IMR-90 (cell line): ENCODE measurements at regions not wholly inside any gene's neighbourhood (a gene's known extent, or its start where the extent isn't known, plus 50 kb on each side); places are given as distances from the start of the nearest gene placed in this dataset.

Source experiments
- ATAC-seq: fragments of 200-7000 bp; cut with Tn5 transposase; 2 replicates; pipeline ENCODE4 v1.9.1; 2020; ENCODE audit warnings: low read depth, mild to moderate bottlenecking, moderate library complexity
- BruUV-seq: library from RNA; stranded (reverse); fragments of 400-500 nt; replicated peaks from 2 replicates; lab custom pipeline; 2021; lab: Mats Ljungman, UMichigan
- CTCF ChIA-PET: fragments of 300-600 bp; formaldehyde crosslinking; extraction: SDS; loops from one replicate; lab custom pipeline; 2021; ENCODE audit warnings: antibody characterized with exemption; lab: Yijun Ruan, JAX
- POLR2A ChIA-PET: fragments of 300-600 bp; sonication (Branson Sonifier 250); formaldehyde crosslinking; loops from one replicate; lab custom pipeline; 2022; ENCODE audit warnings: antibody characterized with exemption; ENCODE audit not compliant: unreplicated experiment; lab: Charles Lee
- DNase-seq: peaks from one replicate; pipeline ENCODE4 v3.0.0; 2013
- H2AFZ ChIP-seq: replicated peaks from 2 replicates; pipeline ENCODE3; 2013; ENCODE audit warnings: low read length, mild to moderate bottlenecking; ENCODE audit not compliant: poor library complexity
- H2AK5ac ChIP-seq: 2 replicates; pipeline ENCODE4 v1.6.1; 2013; ENCODE audit warnings: low read depth, low read length, inconsistent platforms
- H2AK9ac ChIP-seq: replicated peaks from 2 replicates; pipeline ENCODE3; 2013; ENCODE audit warnings: mild to moderate bottlenecking, low read depth, low read length, moderate library complexity; ENCODE audit not compliant: poor library complexity
- H2BK120ac ChIP-seq: 2 replicates; pipeline ENCODE4 v1.6.1; 2013; ENCODE audit warnings: low read depth, low read length, inconsistent platforms
- H2BK15ac ChIP-seq: 3 replicates; pipeline ENCODE4 v1.6.1; 2013; ENCODE audit warnings: low read depth, low read length, inconsistent platforms
- H2BK20ac ChIP-seq: 2 replicates; pipeline ENCODE4 v1.6.1; 2013; ENCODE audit warnings: low read depth, mild to moderate bottlenecking, inconsistent platforms, low read length, moderate library complexity
- H2BK5ac ChIP-seq: 2 replicates; pipeline ENCODE4 v1.6.1; 2013; ENCODE audit warnings: mild to moderate bottlenecking, low read depth, low read length, inconsistent platforms; ENCODE audit not compliant: poor library complexity, severe bottlenecking
- H3K14ac ChIP-seq: replicated peaks from 2 replicates; pipeline ENCODE4 v1.6.1; 2013; ENCODE audit warnings: low read depth, low read length, inconsistent platforms
- H3K18ac ChIP-seq: 2 replicates; pipeline ENCODE4 v1.6.1; 2013; ENCODE audit warnings: low read depth, low read length, control low read depth
- H3K23ac ChIP-seq: 2 replicates; pipeline ENCODE4 v1.6.1; 2013; ENCODE audit warnings: low read depth, low read length, inconsistent platforms
- H3K27ac ChIP-seq: 2 replicates; pipeline ENCODE4 v1.5.1; 2013; ENCODE audit warnings: mild to moderate bottlenecking, control low read depth, low read length; ENCODE audit not compliant: insufficient read depth
- H3K27me3 ChIP-seq: 2 replicates; pipeline ENCODE4 v1.6.1; 2013; ENCODE audit warnings: low read length; ENCODE audit not compliant: control insufficient read depth, insufficient read depth
- H3K36me3 ChIP-seq: 2 replicates; pipeline ENCODE4 v1.6.1; 2013; ENCODE audit warnings: low read length, mixed read lengths; ENCODE audit not compliant: control insufficient read depth, insufficient read depth
- H3K4ac ChIP-seq: 2 replicates; pipeline ENCODE4 v1.6.1; 2013; ENCODE audit warnings: low read depth, low read length, inconsistent platforms
- H3K4me1 ChIP-seq: 2 replicates; pipeline ENCODE4 v1.6.1; 2013; ENCODE audit warnings: low read length, mixed read lengths; ENCODE audit not compliant: control insufficient read depth, insufficient read depth
- H3K4me2 ChIP-seq: 2 replicates; pipeline ENCODE4 v1.6.1; 2013; ENCODE audit warnings: low read depth, mild to moderate bottlenecking, control low read depth, low read length, moderate library complexity
- H3K4me3 ChIP-seq: 2 replicates; pipeline ENCODE4 v1.5.1; 2013; ENCODE audit warnings: low read depth, mild to moderate bottlenecking, control low read depth, low read length, moderate library complexity; ENCODE audit not compliant: insufficient read depth
- H3K56ac ChIP-seq: 2 replicates; pipeline ENCODE4 v1.6.1; 2013; ENCODE audit warnings: low read length, inconsistent platforms; ENCODE audit not compliant: insufficient read depth; ENCODE audit errors: extremely low read depth
- H3K79me1 ChIP-seq, 2 experiments: 2 replicates each; pipeline ENCODE4 v1.6.1; 2013; ENCODE audit warnings: low read length in 2 of 2, inconsistent platforms in 1 of 2, low read depth in 1 of 2
- H3K9ac ChIP-seq: 2 replicates; pipeline ENCODE4 v1.6.1; 2013; ENCODE audit warnings: low read depth, low read length, control low read depth
- H3K9me1 ChIP-seq: 2 replicates; pipeline ENCODE4 v1.6.1; 2013; ENCODE audit warnings: low read length, inconsistent platforms; ENCODE audit not compliant: insufficient read depth
- H3K9me3 ChIP-seq: 2 replicates; pipeline ENCODE4 v1.6.1; 2013; ENCODE audit warnings: low read length; ENCODE audit not compliant: control insufficient read depth, insufficient read depth
- H4K20me1 ChIP-seq: 2 replicates; pipeline ENCODE4 v1.6.1; 2013; ENCODE audit warnings: low read length, inconsistent platforms; ENCODE audit not compliant: insufficient read depth
- H4K5ac ChIP-seq: 2 replicates; pipeline ENCODE4 v1.6.1; 2013; ENCODE audit warnings: mild to moderate bottlenecking, low read depth, low read length, control low read depth
- H4K8ac ChIP-seq, 2 experiments: 2 replicates each; pipeline ENCODE4 v1.6.1; 2013; ENCODE audit warnings: low read depth in 2 of 2, low read length in 2 of 2, control low read depth in 1 of 2, inconsistent platforms in 1 of 2
- H4K91ac ChIP-seq: 2 replicates; pipeline ENCODE4 v1.6.1; 2013; ENCODE audit warnings: low read depth, low read length, inconsistent platforms; ENCODE audit not compliant: insufficient read depth
- BHLHE40 ChIP-seq: fragments of 150-350 bp; IDR thresholded peaks from 2 replicates; pipeline ENCODE4 v1.6.1; 2016; ENCODE audit warnings: mild to moderate bottlenecking, low read depth, low read length
- CEBPB ChIP-seq: IDR thresholded peaks from 2 replicates; pipeline ENCODE4 v1.6.1; 2012; ENCODE audit warnings: low read depth, low read length, improper control_type of control experiment
- CHD1 ChIP-seq: IDR thresholded peaks from 2 replicates; pipeline ENCODE4 v1.6.1; 2012; ENCODE audit warnings: low read depth, low read length, improper control_type of control experiment
- CTCF ChIP-seq: conservative IDR thresholded peaks from 2 replicates; pipeline ENCODE4 v1.5.1; 2012; ENCODE audit warnings: mild to moderate bottlenecking, low read depth, low read length, improper control_type of control experiment
- FOS ChIP-seq: fragments of 150-350 bp; IDR thresholded peaks from 2 replicates; pipeline ENCODE4 v1.6.1; 2016; ENCODE audit warnings: low read depth, low read length
- MAFK ChIP-seq: IDR thresholded peaks from 2 replicates; pipeline ENCODE4 v1.6.1; 2012; ENCODE audit warnings: low read depth, low read length, improper control_type of control experiment
- MAZ ChIP-seq: IDR thresholded peaks from 2 replicates; pipeline ENCODE4 v1.6.1; 2012; ENCODE audit warnings: low read depth, mild to moderate bottlenecking, low read length, improper control_type of control experiment, moderate library complexity, borderline replicate concordance
- MXI1 ChIP-seq: IDR thresholded peaks from 2 replicates; pipeline ENCODE4 v1.6.1; 2012; ENCODE audit warnings: low read depth, mild to moderate bottlenecking, low read length, moderate library complexity, borderline replicate concordance
- NFE2L2 ChIP-seq: fragments of 150-350 bp; IDR thresholded peaks from 2 replicates; pipeline ENCODE4 v1.6.1; 2016; ENCODE audit warnings: low read depth, mild to moderate bottlenecking, low read length
- POLR2A ChIP-seq: IDR thresholded peaks from 2 replicates; pipeline ENCODE4 v1.6.1; 2012; ENCODE audit warnings: mild to moderate bottlenecking, low read depth, low read length
- RAD21 ChIP-seq: IDR thresholded peaks from 2 replicates; pipeline ENCODE4 v1.6.1; 2012; ENCODE audit warnings: low read length, improper control_type of control experiment
- RCOR1 ChIP-seq: IDR thresholded peaks from 2 replicates; pipeline ENCODE4 v1.6.1; 2012; ENCODE audit warnings: mild to moderate bottlenecking, low read length, improper control_type of control experiment; ENCODE audit not compliant: insufficient replicate concordance
- RFX5 ChIP-seq: IDR thresholded peaks from 2 replicates; pipeline ENCODE4 v1.8.0; 2012; ENCODE audit warnings: low read depth, mild to moderate bottlenecking, low read length, moderate library complexity
- WGBS, 2 experiments: methylation state at CpG; one replicate each; pipeline versions ENCODE4 v1.1.5 to v1.1.7; 2013; ENCODE audit warnings: missing lambda C conversion rate in 2 of 2; ENCODE audit not compliant: insufficient read length in 1 of 2; ENCODE audit errors: extremely low coverage in 2 of 2; 5-methylcytosine and 5-hydroxymethylcytosine counted together
- dilution Hi-C: fragments of 300-500 bp; cut with HindIII; formaldehyde crosslinking; loops from one replicate; pipeline ENCODE4 v1.14.3; 2018; ENCODE audit warnings: low sequenced_read_pairs; ENCODE audit not compliant: unreplicated experiment
- in situ Hi-C: fragments of 300-500 bp; cut with MboI; formaldehyde crosslinking; loops from 3 replicates; pipeline ENCODE4 v1.14.3; 2019; ENCODE audit warnings: low sequenced_read_pairs, inconsistent platforms, mixed read lengths
- intact Hi-C: fragments of 100-400 bp; cut with micrococcal nuclease; formaldehyde crosslinking; loops from 2 replicates; pipeline ENCODE4 v1.10.0; 2022
- TF ChIP-seq, protein P1 (sequence below): fragments of 150-350 bp; IDR thresholded peaks from 2 replicates; pipeline ENCODE4 v1.6.1; 2016; ENCODE audit warnings: low read depth, mild to moderate bottlenecking, low read length, moderate library complexity, borderline replicate concordance
- TF ChIP-seq, protein P2 (sequence below): fragments of 150-350 bp; IDR thresholded peaks from 2 replicates; pipeline ENCODE4 v1.6.1; 2017; ENCODE audit warnings: mild to moderate bottlenecking, antibody characterized with exemption, low read length, low read depth

GRCh38 chr9:16258191-16258590, 612.3 kb downstream of the BNC2 start:
- ATAC-seq (no peak), DNase-seq (no peak)
- H2BK5ac ChIP-seq, result no peak overlapping the region
- H3K14ac ChIP-seq, result no peak overlapping the region
- BruUV-seq, result no TSS peak
- H4K20me1 ChIP-seq, result no peaks in the 10 kb centered on the region
- no peak overlapping the region for H3K9ac ChIP-seq
- H3K23ac ChIP-seq, result no peak overlapping the region
- H4K8ac ChIP-seq, result no peak overlapping the region
- H3K79me1 ChIP-seq, result no peaks in the 10 kb centered on the region
- POLR2A ChIA-PET, result no interaction called here
- H3K18ac ChIP-seq, result no peak overlapping the region
- H3K36me3 ChIP-seq, result no peaks in the 10 kb centered on the region
- no peak overlapping the region for H2BK15ac ChIP-seq
- peaks cover 5% of the 10 kb centered on the region for H3K4me1 ChIP-seq
- H3K4me3 ChIP-seq, result no peak overlapping the region
- no peak overlapping the region for H3K27ac ChIP-seq
- no peak overlapping the region for H2AK5ac ChIP-seq
- no peak overlapping the region for H3K56ac ChIP-seq
- in situ Hi-C loops (no loop called here), dilution Hi-C loops (no loop called here), intact Hi-C loops (no loop called here)
- H2AK9ac ChIP-seq, result no peak overlapping the region
- TF ChIP-seq CEBPB (no peak), CTCF (no peak), MAZ (no peak), BHLHE40 (no peak), RAD21 (no peak), FOS (no peak), POLR2A (no peak), MAFK (no peak), NFE2L2 (no peak), MXI1 (no peak), RFX5 (no peak), CHD1 (no peak), RCOR1 (no peak)
- TF ChIP-seq, protein P1, sequence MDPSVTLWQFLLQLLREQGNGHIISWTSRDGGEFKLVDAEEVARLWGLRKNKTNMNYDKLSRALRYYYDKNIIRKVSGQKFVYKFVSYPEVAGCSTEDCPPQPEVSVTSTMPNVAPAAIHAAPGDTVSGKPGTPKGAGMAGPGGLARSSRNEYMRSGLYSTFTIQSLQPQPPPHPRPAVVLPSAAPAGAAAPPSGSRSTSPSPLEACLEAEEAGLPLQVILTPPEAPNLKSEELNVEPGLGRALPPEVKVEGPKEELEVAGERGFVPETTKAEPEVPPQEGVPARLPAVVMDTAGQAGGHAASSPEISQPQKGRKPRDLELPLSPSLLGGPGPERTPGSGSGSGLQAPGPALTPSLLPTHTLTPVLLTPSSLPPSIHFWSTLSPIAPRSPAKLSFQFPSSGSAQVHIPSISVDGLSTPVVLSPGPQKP, result no peak
- TF ChIP-seq, protein P2, sequence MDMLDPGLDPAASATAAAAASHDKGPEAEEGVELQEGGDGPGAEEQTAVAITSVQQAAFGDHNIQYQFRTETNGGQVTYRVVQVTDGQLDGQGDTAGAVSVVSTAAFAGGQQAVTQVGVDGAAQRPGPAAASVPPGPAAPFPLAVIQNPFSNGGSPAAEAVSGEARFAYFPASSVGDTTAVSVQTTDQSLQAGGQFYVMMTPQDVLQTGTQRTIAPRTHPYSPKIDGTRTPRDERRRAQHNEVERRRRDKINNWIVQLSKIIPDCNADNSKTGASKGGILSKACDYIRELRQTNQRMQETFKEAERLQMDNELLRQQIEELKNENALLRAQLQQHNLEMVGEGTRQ, result no peak
- H3K9me3 ChIP-seq, result no peaks in the 10 kb centered on the region
- no peak overlapping the region for H3K4ac ChIP-seq
- H4K5ac ChIP-seq, result no peak overlapping the region
- CTCF ChIA-PET, result interaction anchor here (0.6 to 2.2 kb wide), 2 partner anchors 9 to 29 kb away, joined by 3 to 8 read pairs; no protein-coding TSS in a partner anchor
- H4K91ac ChIP-seq, result no peak overlapping the region
- no peak overlapping the region for H3K4me2 ChIP-seq
- H2BK20ac ChIP-seq, result no peak overlapping the region
- no peak overlapping the region for H2BK120ac ChIP-seq
- H2AFZ ChIP-seq, result no peak overlapping the region
- H3K27me3 ChIP-seq, result peaks cover 1% of the 10 kb centered on the region
- no peaks in the 10 kb centered on the region; the same call in 1 of the 2 replicates for H3K9me1 ChIP-seq
- 95% methylated on average over 6 of the region's 12 CpGs; no CpG with 5 or more reads in 1 of the 2 experiments for WGBS, 2 experiments
